HG02970 (cell line): ENCODE measurements at regions not wholly inside any gene's neighbourhood (a gene's known extent, or its start where the extent isn't known, plus 50 kb on each side); places are given as distances from the start of the nearest gene placed in this dataset.

ENCODE experiments used
- ATAC-seq: cut with Tn5 transposase; IDR thresholded peaks from one replicate; pipeline ENCODE4 v1.9.1; 2021; ENCODE audit warnings: mild to moderate bottlenecking, moderate library complexity, moderate number of reproducible peaks; ENCODE audit not compliant: unreplicated experiment, low FRiP score

- no peak for ATAC-seq
These were observed 219.5 kb downstream of the SOX11 start for GRCh38 chr2:5911718-5912117.

GRCh38 chr2:5913711-5914395 lies 221.7 kb downstream of the SOX11 start:
- no peak for ATAC-seq

- no peak for ATAC-seq
These were observed 222.8 kb downstream of the SOX11 start for GRCh38 chr2:5914811-5915611.

- ATAC-seq: no peak
These were observed 223.7 kb downstream of the SOX11 start for GRCh38 chr2:5915881-5916310.

- no peak for ATAC-seq
These were observed 229.0 kb downstream of the SOX11 start for GRCh38 chr2:5921081-5921642.

GRCh38 chr2:5923957-5924945 lies 232.1 kb downstream of the SOX11 start:
- ATAC-seq: no peak

GRCh38 chr2:5925604-5926003 lies 233.4 kb downstream of the SOX11 start:
- ATAC-seq: no peak

GRCh38 chr2:5926871-5927512 lies 234.8 kb downstream of the SOX11 start:
- ATAC-seq: no peak

- ATAC-seq: no peak
These were observed 240.6 kb downstream of the SOX11 start for GRCh38 chr2:5932556-5933469.

GRCh38 chr2:5933669-5934068 lies 241.5 kb downstream of the SOX11 start:
- ATAC-seq: no peak

GRCh38 chr2:5937321-5937720 lies 245.1 kb downstream of the SOX11 start:
- ATAC-seq: no peak

- no peak for ATAC-seq
These were observed 245.8 kb downstream of the SOX11 start for GRCh38 chr2:5937851-5938565.

GRCh38 chr2:5938566-5938896 lies 246.3 kb downstream of the SOX11 start:
- no peak for ATAC-seq

- no peak for ATAC-seq
These were observed 247.4 kb downstream of the SOX11 start for GRCh38 chr2:5939553-5939952.

- ATAC-seq: no peak
These were observed 248.7 kb downstream of the SOX11 start for GRCh38 chr2:5940596-5941535.

- no peak for ATAC-seq
These were observed 250.0 kb downstream of the SOX11 start for GRCh38 chr2:5942204-5942603.

- no peak for ATAC-seq
These were observed 253.6 kb downstream of the SOX11 start for GRCh38 chr2:5945742-5946141.
